ENCODE measurements at regions not wholly inside any gene's neighbourhood (a gene's known extent, or its start where the extent isn't known, plus 50 kb on each side); places are given as distances from the start of the nearest gene placed in this dataset.

- H3K4me3 ChIP-seq: no peak overlapping the region
- H4K20me1 ChIP-seq (ENCODE audit: insufficient read depth, poor library complexity, severe bottlenecking): no peaks in the 10 kb centered on the region
- no peaks in the 10 kb centered on the region for H3K9me2 ChIP-seq (replicated peaks; ENCODE audit: insufficient read depth)
- no peak overlapping the region for H3K4me2 ChIP-seq
- no peaks in the 10 kb centered on the region for H3K79me2 ChIP-seq
- H3K27me3 ChIP-seq: no peaks in the 10 kb centered on the region
- H2AFZ ChIP-seq: no peak overlapping the region
- no peaks in the 10 kb centered on the region for H3K4me1 ChIP-seq (ENCODE audit: insufficient read depth)
- no peak for DNase-seq (ENCODE audit: low spot score)
- H3K9me3 ChIP-seq (ENCODE audit: low read depth): no peaks in the 10 kb centered on the region
- no peaks in the 10 kb centered on the region for H3K36me3 ChIP-seq (replicated peaks; ENCODE audit: insufficient read depth, low read depth)
- no peak overlapping the region for H3K27ac ChIP-seq
- TF ChIP-seq CTCF (IDR thresholded peaks at IDR 0.05; ENCODE audit: poor library complexity) (no peak), EZH2 (IDR thresholded peaks at IDR 0.05; ENCODE audit: borderline replicate concordance) (no peak), EZH2phosphoT487 (IDR thresholded peaks at IDR 0.05; ENCODE audit: low read depth, severe bottlenecking, unreplicated experiment) (no peak)
Observed at GRCh38 chr2:171226461-171226860, 65.8 kb upstream of the TLK1 start.

GRCh38 chr2:171225989-171226388 lies 65.3 kb upstream of the TLK1 start:
- Histone ChIP-seq H2AFZ (no peak overlapping the region), H3K36me3 (replicated peaks; ENCODE audit: insufficient read depth, low read depth) (no peaks in the 10 kb centered on the region), H3K27me3 (no peaks in the 10 kb centered on the region), H3K9me3 (ENCODE audit: low read depth) (no peaks in the 10 kb centered on the region), H4K20me1 (ENCODE audit: insufficient read depth, poor library complexity, severe bottlenecking) (no peaks in the 10 kb centered on the region), H3K9me2 (replicated peaks; ENCODE audit: insufficient read depth) (no peaks in the 10 kb centered on the region), H3K27ac (no peak overlapping the region), H3K4me3 (no peak overlapping the region), H3K4me1 (ENCODE audit: insufficient read depth) (no peaks in the 10 kb centered on the region), H3K4me2 (no peak overlapping the region), H3K79me2 (no peaks in the 10 kb centered on the region)
- 61% methylated on average over 1 of the region's 1 CpG for WGBS (ENCODE audit: low lambda C conversion rate, missing lambda C conversion rate)
- DNase-seq (ENCODE audit: low spot score): no peak
- TF ChIP-seq CTCF (IDR thresholded peaks at IDR 0.05; ENCODE audit: poor library complexity): no peak
- TF ChIP-seq EZH2 (IDR thresholded peaks at IDR 0.05; ENCODE audit: borderline replicate concordance): no peak
- TF ChIP-seq EZH2phosphoT487 (IDR thresholded peaks at IDR 0.05; ENCODE audit: low read depth, severe bottlenecking, unreplicated experiment): no peak

- Histone ChIP-seq H3K79me2 (no peaks in the 10 kb centered on the region), H3K36me3 (replicated peaks; ENCODE audit: insufficient read depth, low read depth) (no peaks in the 10 kb centered on the region), H3K9me3 (ENCODE audit: low read depth) (no peaks in the 10 kb centered on the region), H2AFZ (no peak overlapping the region), H3K27me3 (no peaks in the 10 kb centered on the region), H3K4me1 (ENCODE audit: insufficient read depth) (no peaks in the 10 kb centered on the region), H3K4me3 (no peak overlapping the region), H3K27ac (no peak overlapping the region), H4K20me1 (ENCODE audit: insufficient read depth, poor library complexity, severe bottlenecking) (no peaks in the 10 kb centered on the region), H3K4me2 (no peak overlapping the region), H3K9me2 (replicated peaks; ENCODE audit: insufficient read depth) (no peaks in the 10 kb centered on the region)
- WGBS (ENCODE audit: low lambda C conversion rate, missing lambda C conversion rate): 89% methylated on average over 3 of the region's 3 CpGs
- DNase-seq (ENCODE audit: low spot score): peak; percentile 7
- TF ChIP-seq CTCF (IDR thresholded peaks at IDR 0.05; ENCODE audit: poor library complexity) (no peak), EZH2 (IDR thresholded peaks at IDR 0.05; ENCODE audit: borderline replicate concordance) (no peak), EZH2phosphoT487 (IDR thresholded peaks at IDR 0.05; ENCODE audit: low read depth, severe bottlenecking, unreplicated experiment) (no peak)
Observed at GRCh38 chr2:171225302-171225980, 64.7 kb upstream of the TLK1 start.
